ENCODE measurements at regions not wholly inside any gene's neighbourhood (a gene's known extent, or its start where the extent isn't known, plus 50 kb on each side); places are given as distances from the start of the nearest gene placed in this dataset.
"Not testable (repeated sequence)": the region's sequence is repeated elsewhere in the genome, so short reads cannot be mapped to it uniquely, and the experiment has no call there.

GRCh38 chr15:62218841-62219240 is 53.8 kb upstream of the C2CD4B start:
- DNase-seq: no peak

DNA sequence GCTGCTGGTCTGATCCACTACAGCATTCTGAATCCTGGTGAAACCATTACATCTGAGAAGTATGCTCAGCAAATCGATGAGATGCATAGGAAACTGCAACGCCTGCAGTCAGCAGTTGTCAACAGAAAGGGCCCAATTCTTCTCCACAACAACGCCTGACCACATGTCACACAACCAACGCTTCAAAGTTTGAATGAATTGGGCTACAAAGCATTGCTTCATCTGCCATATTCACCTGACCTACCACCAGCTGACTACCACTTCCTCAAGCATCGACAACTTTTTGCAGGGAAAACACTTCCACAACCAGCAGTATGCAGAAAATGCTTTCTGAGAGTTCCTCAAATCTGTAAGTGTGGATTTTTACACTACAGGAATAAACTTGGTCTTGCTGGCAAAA is 54.7 kb upstream of the C2CD4B start:
- DNase-seq: no peak

DNA sequence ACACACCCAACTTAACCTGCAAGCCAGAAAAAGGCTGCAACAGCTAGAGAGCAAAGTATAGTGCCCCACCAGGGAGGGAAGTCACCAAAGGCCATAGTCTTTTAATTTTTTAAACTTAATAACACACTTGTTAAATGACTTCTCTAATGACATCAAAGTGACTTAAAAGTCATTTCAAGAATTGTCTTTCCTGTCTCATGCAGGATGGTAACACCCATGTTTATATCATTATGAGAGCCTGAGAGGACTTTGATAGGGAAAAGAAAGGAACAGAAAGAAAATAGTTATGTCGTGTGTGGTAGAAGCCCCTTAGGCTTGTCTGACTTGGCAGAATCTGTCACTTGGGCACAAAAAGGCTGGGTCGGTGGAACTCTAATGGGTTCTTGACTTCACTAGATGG is 57.9 kb upstream of the C2CD4B start:
- no peak for DNase-seq

- DNase-seq: no peak
Observed at GRCh38 chr15:62228604-62229003, 63.5 kb upstream of the C2CD4B start.

GRCh38 chr15:62231856-62232255 is 66.8 kb upstream of the C2CD4B start:
- no peak for DNase-seq

DNA sequence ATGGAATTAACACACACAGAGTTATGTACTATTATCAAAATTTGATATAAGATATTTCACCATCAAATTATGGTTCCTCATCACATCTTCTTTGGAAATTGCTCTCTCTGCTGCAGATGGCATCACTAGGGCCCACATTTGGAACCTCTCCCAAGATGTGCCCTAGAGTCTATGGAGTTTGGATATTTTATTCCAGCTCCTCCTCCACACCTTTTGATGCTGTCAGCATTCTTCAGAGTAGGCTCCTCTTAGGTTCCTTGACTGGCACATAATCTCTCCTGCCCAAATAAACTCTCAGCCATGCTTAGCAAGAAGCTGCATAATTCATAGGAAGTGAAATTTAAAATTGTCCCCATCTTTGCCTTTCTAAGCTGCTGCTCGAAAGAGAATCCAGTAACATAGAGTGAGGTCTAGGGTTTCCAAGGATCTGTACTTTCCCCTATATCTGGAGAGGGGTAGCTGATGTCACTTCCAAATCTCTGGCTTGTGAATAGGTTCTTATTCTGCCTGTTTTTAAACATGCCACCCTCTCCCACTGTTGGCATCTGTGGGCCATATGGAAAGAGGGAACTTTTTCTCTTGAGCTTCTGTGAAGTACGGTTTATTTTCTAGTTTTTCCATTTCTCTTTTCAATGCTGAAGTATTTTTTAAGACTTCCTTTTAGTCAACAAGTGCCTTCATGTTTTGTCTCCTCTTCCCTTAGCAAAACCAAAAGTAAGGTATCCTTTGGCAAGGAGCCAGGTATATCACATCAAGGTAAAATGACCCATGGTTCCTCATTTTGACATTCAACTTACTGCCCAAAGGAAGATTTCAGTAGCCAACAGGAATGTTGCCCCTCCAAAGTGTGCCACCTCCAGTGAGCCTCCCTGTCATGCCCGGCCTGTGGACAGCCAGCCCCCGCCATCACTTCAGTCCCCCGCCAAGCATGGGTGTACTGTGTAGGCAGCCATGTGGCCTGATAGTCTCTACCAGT is 75.3 kb upstream of the C2CD4B start:
- no peak for DNase-seq

DNA sequence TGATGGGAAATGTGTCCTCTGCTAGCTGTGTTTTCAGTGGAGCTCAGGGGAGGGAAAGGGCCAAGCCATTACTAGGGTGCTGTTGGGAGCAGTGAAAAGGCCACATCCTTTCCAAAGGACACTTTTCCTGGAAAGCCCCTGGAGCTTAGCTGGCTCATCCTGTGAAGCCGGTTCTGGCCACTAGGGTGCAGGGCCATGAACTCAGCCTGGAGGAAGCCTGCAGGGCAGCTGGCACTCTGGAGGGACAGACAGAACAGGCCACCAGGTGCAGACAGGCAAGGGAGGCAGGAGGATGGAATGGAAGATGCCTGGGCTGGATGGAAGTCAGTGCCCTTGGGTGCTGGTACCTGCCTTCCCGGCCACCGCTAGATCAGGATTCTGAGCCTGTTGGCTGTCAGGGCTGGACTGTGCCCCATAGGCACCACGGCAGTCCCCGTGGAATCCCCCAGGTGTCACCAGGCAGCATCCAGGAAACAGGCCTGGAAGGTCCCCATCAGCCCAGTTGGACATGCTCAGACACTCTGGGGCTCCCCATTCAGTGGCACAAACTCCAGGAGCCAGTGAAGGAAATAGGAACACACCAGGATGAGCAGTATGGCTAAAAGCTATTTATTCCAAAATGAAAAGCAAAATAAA is 76.2 kb upstream of the C2CD4B start:
- DNase-seq: no peak

DNA sequence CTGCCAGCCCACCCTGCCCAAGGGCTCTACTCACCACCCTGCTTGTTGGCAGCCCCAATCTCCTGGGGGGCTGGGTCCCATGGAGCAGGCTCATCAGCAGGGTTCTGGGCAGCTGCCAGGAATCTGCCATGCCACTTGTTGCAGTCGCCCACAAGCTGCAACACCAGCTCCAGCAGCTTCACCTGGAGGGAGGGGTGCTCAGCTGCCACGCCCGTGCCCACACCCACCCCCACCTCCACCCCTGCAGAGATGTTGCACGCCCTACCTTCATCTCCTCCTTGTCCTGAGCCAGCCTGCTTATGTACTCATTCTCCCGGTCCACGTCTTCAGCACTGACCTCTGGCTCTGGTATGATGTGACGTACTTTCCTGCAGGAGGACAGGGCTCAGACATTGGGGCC is 77.9 kb upstream of the C2CD4B start:
- no peak for DNase-seq

DNA sequence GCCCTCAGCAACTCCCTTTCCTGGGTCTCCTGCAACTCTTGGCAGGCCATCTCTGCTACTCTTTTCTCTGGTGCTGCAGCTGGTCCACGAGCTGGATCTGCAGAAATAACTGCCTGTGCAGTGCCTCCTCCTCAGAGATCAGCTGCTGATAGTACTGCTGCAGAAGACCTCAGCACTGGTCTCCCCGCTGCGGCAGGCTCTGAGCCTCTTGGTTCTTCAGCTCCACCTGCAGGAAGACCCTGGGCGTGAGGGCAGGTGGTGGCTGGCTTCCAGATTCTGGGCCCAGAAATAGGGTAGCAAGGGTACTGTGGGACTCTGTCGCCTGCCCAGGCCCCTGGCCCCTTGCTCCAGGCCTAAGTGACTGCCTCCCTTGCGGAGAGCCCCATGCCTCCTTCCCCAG is 79.7 kb upstream of the C2CD4B start:
- DNase-seq: no peak

GRCh38 chr15:62248277-62248984 is 83.3 kb upstream of the C2CD4B start:
- peak; percentile 26 for DNase-seq

DNA sequence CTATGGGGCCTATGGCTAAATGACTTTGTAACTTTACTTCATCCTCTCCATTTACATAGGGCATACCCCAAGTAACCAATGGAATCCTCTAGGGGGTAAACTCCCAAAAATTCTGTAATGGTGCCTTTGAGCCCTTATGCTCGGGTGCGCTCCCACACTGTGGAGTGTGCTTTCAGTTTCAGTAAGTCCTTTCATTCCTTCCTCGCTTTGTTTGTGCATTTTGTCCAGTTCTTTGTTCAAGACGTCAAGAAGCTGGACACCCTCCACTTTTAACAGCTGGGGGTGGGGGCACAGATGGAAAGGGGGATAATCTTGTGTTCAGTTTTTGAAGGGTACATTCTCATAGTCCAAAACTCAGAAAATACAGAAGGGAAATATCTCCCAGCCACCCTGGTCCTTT is 84.4 kb upstream of the C2CD4B start:
- no peak for DNase-seq

- no peak for DNase-seq
Observed at GRCh38 chr15:62250186-62250585, 85.1 kb upstream of the C2CD4B start.

DNA sequence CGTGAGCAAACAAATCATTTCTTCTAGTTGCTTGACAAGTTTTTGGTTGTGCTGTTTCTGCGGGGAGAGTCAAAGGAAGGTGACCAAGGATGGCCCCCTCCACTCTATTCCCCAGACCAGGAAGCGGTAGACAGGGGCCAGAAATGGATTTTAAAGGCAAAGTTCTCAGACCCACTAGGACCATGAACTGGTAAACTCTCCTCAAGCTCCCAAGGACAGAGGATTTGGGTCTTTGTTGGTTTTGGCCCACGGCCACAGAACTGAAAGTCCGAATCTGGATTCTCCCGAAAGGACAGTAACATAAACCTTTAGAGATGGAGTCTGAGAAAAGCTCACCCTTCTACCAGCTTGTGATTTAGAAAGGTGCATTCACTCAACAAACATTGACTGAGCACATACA is 85.9 kb upstream of the C2CD4B start:
- DNase-seq: no peak

GRCh38 chr15:62253294-62253693 is 88.2 kb upstream of the C2CD4B start:
- no peak for DNase-seq

DNA sequence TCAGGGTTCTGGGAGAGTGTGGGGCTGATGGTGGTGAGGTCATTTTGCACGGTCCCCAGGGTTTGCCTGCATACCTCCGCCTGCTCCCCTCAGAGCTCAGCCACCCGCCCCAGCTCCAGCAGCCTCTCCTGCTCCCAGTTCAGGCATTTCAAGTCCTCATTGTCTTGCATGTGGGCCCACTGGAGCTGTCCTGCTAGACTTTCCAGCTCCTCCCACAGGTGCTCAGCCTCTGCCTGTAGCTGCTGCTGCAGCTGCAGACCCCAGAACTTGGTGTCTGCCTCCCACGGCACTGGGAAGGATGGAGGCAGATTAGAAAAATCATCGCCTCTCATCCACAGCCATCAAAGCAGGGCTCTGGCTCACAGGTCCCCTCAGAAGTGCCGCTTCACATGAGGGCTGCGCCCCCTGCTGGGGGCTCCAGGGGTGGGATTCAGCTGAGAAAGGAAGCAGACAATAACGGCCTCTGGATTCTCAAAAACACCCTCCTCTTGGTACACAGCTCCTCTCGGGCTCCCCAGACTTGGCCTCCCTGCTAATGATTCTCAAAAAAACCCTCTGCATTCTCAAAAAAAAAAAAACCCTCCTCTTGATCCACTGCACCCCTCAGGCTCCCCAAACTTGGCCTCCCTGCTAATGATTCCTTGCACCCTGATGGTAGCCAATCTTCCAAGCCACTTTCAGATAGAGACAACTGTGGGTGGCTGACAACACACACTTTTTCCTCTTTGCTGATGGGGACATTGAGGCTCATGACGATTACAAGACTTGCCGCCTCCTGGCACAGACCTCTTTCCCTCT is 89.3 kb upstream of the C2CD4B start:
- peak; percentile 71 for DNase-seq

- not testable (repeated sequence) for DNase-seq
Observed at GRCh38 chr15:62256430-62256829, 91.3 kb upstream of the C2CD4B start.

DNA sequence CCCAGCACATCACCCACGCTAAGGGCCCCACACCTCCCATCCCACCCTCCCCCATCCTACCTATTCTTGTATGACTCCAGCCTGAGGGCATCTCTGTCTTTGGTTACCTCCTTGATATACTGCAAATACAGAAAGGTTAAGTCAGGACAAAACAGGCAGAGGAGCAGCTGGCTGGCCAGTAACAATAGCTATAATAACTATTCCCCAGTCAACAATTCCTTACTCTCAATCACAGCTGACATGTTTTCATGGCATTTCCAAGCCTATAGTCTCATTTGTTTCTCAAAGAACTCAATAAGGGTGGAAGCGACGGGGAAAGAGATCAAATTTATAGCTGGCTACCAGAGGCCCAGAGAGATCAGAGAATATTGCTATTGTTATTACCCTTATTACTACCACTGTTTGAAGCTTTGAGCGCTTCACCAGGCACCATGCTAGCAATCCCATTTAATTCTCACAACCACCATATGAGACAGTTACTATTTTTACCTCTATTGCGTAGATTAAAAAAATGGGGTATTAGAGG is 93.0 kb upstream of the C2CD4B start:
- DNase-seq: no peak

DNA sequence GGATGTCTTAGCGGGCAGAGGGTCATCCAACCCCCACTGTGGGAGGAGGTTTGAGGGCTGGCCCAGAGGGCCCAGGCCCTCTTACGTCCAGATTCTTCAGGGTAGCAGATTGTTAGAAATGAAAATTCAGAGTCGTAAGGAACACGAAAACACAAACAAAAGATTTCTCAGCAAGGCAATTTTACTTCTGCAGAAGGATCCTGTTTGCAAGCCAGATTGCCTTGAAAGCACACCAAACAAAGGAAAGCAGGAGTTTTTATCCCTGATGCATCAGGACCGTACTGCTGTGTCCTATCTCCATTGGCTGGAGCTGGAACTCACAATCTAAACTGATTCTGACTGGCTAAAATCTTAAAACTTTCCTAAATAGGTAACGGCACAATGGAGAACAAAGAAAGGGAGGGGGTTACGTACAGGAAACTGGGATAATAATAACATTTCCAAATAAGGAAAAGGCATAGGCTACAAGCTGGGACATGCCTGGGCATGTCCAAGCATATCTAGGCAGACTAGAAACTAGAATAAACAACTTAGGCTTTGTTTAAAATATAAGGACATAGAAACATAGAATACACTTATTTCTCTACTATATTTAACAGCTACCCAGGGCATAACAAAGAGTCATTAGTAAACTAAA is 97.3 kb upstream of the C2CD4B start:
- no peak for DNase-seq

DNA sequence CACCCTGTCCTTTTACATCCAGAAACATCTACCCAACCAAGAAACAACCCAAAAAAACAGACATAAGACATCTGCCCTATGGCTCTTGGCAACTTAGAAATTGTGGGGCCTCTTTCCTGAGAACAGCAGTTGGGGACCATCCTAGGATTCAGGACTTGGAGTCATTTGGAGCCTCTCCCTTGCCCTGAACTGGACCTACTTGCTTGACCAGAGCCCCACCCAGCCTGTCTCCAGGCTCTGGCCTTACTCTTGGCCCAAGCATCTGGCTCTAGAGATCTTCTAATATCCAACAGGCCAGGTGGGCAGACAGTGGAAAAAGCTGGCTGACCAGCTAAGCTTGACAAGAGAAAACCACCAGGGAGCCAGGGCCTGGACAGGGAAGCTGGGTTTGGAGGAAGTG is 99.1 kb upstream of the C2CD4B start:
- no peak for DNase-seq

DNA sequence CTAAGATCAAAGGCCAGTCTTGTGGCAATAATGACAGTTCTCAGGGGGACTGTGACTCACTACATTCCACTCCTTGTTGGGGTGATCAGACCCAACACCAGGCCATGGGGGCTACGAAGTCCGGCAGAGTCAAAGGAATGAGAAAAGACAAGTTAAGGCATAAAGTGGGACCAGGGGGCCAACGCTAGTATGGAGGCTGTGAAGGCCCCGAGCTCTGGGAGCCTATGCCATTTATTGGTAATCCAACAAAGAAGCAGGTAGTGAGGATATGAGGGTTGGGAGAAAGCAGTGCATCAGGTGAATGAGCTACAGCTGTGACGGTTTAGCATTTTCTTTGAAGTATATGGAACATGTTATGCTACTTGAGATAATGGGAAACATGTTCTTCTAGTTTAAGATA is 104.4 kb upstream of the C2CD4B start:
- no peak for DNase-seq
